GM19463 (cell line): ENCODE measurements at regions not wholly inside any gene's neighbourhood (a gene's known extent, or its start where the extent isn't known, plus 50 kb on each side); places are given as distances from the start of the nearest gene placed in this dataset.

Source experiments
- ATAC-seq: cut with Tn5 transposase; IDR thresholded peaks from one replicate; pipeline ENCODE4 v1.9.1; 2021; ENCODE audit warnings: mild to moderate bottlenecking, moderate library complexity; ENCODE audit not compliant: unreplicated experiment

- no peak for ATAC-seq
Observed at GRCh38 chr11:116643521-116643920, 129.3 kb downstream of the BUD13 start.

GRCh38 chr11:116642902-116643301 is 129.9 kb downstream of the BUD13 start:
- no peak for ATAC-seq

- no peak for ATAC-seq
Observed at GRCh38 chr11:116642481-116642880, 130.3 kb downstream of the BUD13 start.

GRCh38 chr11:116641561-116642045 is 131.2 kb downstream of the BUD13 start:
- no peak for ATAC-seq

- no peak for ATAC-seq
Observed at GRCh38 chr11:116640641-116641402, 132.0 kb downstream of the BUD13 start.

- ATAC-seq = no peak
Observed at GRCh38 chr11:116638463-116638862, 134.3 kb downstream of the BUD13 start.

- ATAC-seq = no peak
Observed at GRCh38 chr11:116637766-116638165, 135.0 kb downstream of the BUD13 start.

GRCh38 chr11:116636341-116636929 is 136.4 kb downstream of the BUD13 start:
- ATAC-seq = no peak

- no peak for ATAC-seq
Observed at GRCh38 chr11:116631201-116631600, 141.6 kb downstream of the BUD13 start.

GRCh38 chr11:116618461-116618860 is 154.3 kb downstream of the BUD13 start:
- no peak for ATAC-seq

- ATAC-seq = no peak
Observed at GRCh38 chr11:116615211-116615865, 157.4 kb downstream of the BUD13 start.

- ATAC-seq = no peak
Observed at GRCh38 chr11:116614306-116615210, 158.2 kb downstream of the BUD13 start.

- ATAC-seq = no peak
Observed at GRCh38 chr11:116613206-116613875, 159.4 kb downstream of the BUD13 start.

- no peak for ATAC-seq
Observed at GRCh38 chr11:116611998-116612620, 160.7 kb downstream of the BUD13 start.

- ATAC-seq = no peak
Observed at GRCh38 chr11:116610190-116610589, 162.6 kb downstream of the BUD13 start.

GRCh38 chr11:116607027-116607426 is 165.8 kb downstream of the BUD13 start:
- ATAC-seq = no peak

- ATAC-seq = no peak
Observed at GRCh38 chr11:116605543-116606459, 167.0 kb downstream of the BUD13 start.

GRCh38 chr11:116603728-116604323 is 169.0 kb downstream of the BUD13 start:
- ATAC-seq = no peak

- ATAC-seq = no peak
Observed at GRCh38 chr11:116602637-116602942, 170.2 kb downstream of the BUD13 start.
